GM10266 (cell line): ENCODE measurements at regions not wholly inside any gene's neighbourhood (a gene's known extent, or its start where the extent isn't known, plus 50 kb on each side); places are given as distances from the start of the nearest gene placed in this dataset.
"Not testable (repeated sequence)": the region's sequence is repeated elsewhere in the genome, so short reads cannot be mapped to it uniquely, and the experiment has no call there.

Source experiments
- DNase-seq: peaks from one replicate; pipeline ENCODE4 v3.0.0; 2012; ENCODE audit errors: extremely low spot score
- CTCF ChIP-seq: IDR thresholded peaks from 2 replicates; pipeline ENCODE4 v1.5.1; 2012; ENCODE audit warnings: mild to moderate bottlenecking, low read depth; ENCODE audit not compliant: control insufficient read depth, insufficient read depth; ENCODE audit errors: missing control alignments

GRCh38 chr9:11697126-11697525, 996.1 kb upstream of the TYRP1 start:
- DNase-seq, result no peak
- TF ChIP-seq CTCF, result no peak

- no peak for DNase-seq
- no peak for TF ChIP-seq CTCF
These were observed 991.5 kb upstream of the TYRP1 start for GRCh38 chr9:11701706-11702105.

- TF ChIP-seq CTCF, result no peak
- no peak for DNase-seq
These were observed 990.6 kb upstream of the TYRP1 start for GRCh38 chr9:11702548-11702947.

- DNase-seq, result not testable (repeated sequence)
These were observed 989.0 kb upstream of the TYRP1 start for GRCh38 chr9:11704198-11704597.

- TF ChIP-seq CTCF, result no peak
- no peak for DNase-seq
These were observed 984.3 kb upstream of the TYRP1 start for GRCh38 chr9:11708899-11709298.

- no peak for DNase-seq
- no peak for TF ChIP-seq CTCF
These were observed 983.6 kb upstream of the TYRP1 start for GRCh38 chr9:11709567-11709966.

- no peak for TF ChIP-seq CTCF
- DNase-seq, result no peak
These were observed 980.1 kb upstream of the TYRP1 start for GRCh38 chr9:11713077-11713476.

GRCh38 chr9:11722957-11723356, 970.2 kb upstream of the TYRP1 start:
- no peak for DNase-seq
- TF ChIP-seq CTCF, result no peak
